ENCODE measurements at regions not wholly inside any gene's neighbourhood (a gene's known extent, or its start where the extent isn't known, plus 50 kb on each side); places are given as distances from the start of the nearest gene placed in this dataset.

GRCh38 chr20:53839423-53840176 is 230.8 kb downstream of the BCAS1 start:
- Mint-ChIP-seq H3K27me3 (ENCODE audit: low read depth) (no peaks in the 10 kb centered on the region), H3K27ac (ENCODE audit: unreplicated experiment) (no peak overlapping the region), H3K4me1 (ENCODE audit: low read depth) (peaks cover 12% of the 10 kb centered on the region), H3K9me3 (ENCODE audit: low read depth) (no peaks in the 10 kb centered on the region), H3K36me3 (ENCODE audit: low read depth) (no peaks in the 10 kb centered on the region), H3K4me3 (ENCODE audit: unreplicated experiment) (no peak overlapping the region)
- no peak for DNase-seq (ENCODE audit: low spot score)
- TF ChIP-seq CTCF (IDR thresholded peaks at IDR 0.05): no peak

GRCh38 chr20:53838311-53838868 is 232.0 kb downstream of the BCAS1 start:
- no peak for TF ChIP-seq CTCF (IDR thresholded peaks at IDR 0.05)
- Mint-ChIP-seq H3K9me3 (ENCODE audit: low read depth) (no peaks in the 10 kb centered on the region), H3K4me3 (ENCODE audit: unreplicated experiment) (no peak overlapping the region), H3K36me3 (ENCODE audit: low read depth) (no peaks in the 10 kb centered on the region), H3K27ac (ENCODE audit: unreplicated experiment) (no peak overlapping the region), H3K4me1 (ENCODE audit: low read depth) (peaks cover 24% of the 10 kb centered on the region), H3K27me3 (ENCODE audit: low read depth) (no peaks in the 10 kb centered on the region)
- DNase-seq (ENCODE audit: low spot score): no peak

- no peaks in the 10 kb centered on the region for H3K36me3 Mint-ChIP-seq (ENCODE audit: low read depth)
- no peak for DNase-seq (ENCODE audit: low spot score)
- H3K9me3 Mint-ChIP-seq (ENCODE audit: low read depth): no peaks in the 10 kb centered on the region
- H3K27me3 Mint-ChIP-seq (ENCODE audit: low read depth): no peaks in the 10 kb centered on the region
- TF ChIP-seq CTCF (IDR thresholded peaks at IDR 0.05): no peak
- H3K4me3 Mint-ChIP-seq (ENCODE audit: unreplicated experiment): no peak overlapping the region
- H3K27ac Mint-ChIP-seq (ENCODE audit: unreplicated experiment): no peak overlapping the region
- H3K4me1 Mint-ChIP-seq (ENCODE audit: low read depth): peaks cover 27% of the 10 kb centered on the region
These were observed 233.1 kb downstream of the BCAS1 start for GRCh38 chr20:53837126-53837826.

GRCh38 chr20:53834749-53835148 is 235.6 kb downstream of the BCAS1 start:
- no peak for TF ChIP-seq CTCF (IDR thresholded peaks at IDR 0.05)
- no peak for DNase-seq (ENCODE audit: low spot score)
- H3K4me3 Mint-ChIP-seq (ENCODE audit: unreplicated experiment): no peak overlapping the region
- H3K27ac Mint-ChIP-seq (ENCODE audit: unreplicated experiment): no peak overlapping the region
- H3K36me3 Mint-ChIP-seq (ENCODE audit: low read depth): no peaks in the 10 kb centered on the region
- peaks cover 41% of the 10 kb centered on the region for H3K4me1 Mint-ChIP-seq (ENCODE audit: low read depth)
- H3K27me3 Mint-ChIP-seq (ENCODE audit: low read depth): no peaks in the 10 kb centered on the region
- no peaks in the 10 kb centered on the region for H3K9me3 Mint-ChIP-seq (ENCODE audit: low read depth)

- H3K4me3 Mint-ChIP-seq (ENCODE audit: unreplicated experiment): no peak overlapping the region
- H3K36me3 Mint-ChIP-seq (ENCODE audit: low read depth): no peaks in the 10 kb centered on the region
- H3K9me3 Mint-ChIP-seq (ENCODE audit: low read depth): no peaks in the 10 kb centered on the region
- H3K4me1 Mint-ChIP-seq (ENCODE audit: low read depth): peaks cover 48% of the 10 kb centered on the region
- H3K27ac Mint-ChIP-seq (ENCODE audit: unreplicated experiment): peak overlapping the region; percentile 6
- DNase-seq (ENCODE audit: low spot score): no peak
- TF ChIP-seq CTCF (IDR thresholded peaks at IDR 0.05): no peak
- H3K27me3 Mint-ChIP-seq (ENCODE audit: low read depth): no peaks in the 10 kb centered on the region
These were observed 236.3 kb downstream of the BCAS1 start for GRCh38 chr20:53834062-53834442.
